ENCODE measurements at regions not wholly inside any gene's neighbourhood (a gene's known extent, or its start where the extent isn't known, plus 50 kb on each side); places are given as distances from the start of the nearest gene placed in this dataset.

- TF ChIP-seq, protein P1, sequence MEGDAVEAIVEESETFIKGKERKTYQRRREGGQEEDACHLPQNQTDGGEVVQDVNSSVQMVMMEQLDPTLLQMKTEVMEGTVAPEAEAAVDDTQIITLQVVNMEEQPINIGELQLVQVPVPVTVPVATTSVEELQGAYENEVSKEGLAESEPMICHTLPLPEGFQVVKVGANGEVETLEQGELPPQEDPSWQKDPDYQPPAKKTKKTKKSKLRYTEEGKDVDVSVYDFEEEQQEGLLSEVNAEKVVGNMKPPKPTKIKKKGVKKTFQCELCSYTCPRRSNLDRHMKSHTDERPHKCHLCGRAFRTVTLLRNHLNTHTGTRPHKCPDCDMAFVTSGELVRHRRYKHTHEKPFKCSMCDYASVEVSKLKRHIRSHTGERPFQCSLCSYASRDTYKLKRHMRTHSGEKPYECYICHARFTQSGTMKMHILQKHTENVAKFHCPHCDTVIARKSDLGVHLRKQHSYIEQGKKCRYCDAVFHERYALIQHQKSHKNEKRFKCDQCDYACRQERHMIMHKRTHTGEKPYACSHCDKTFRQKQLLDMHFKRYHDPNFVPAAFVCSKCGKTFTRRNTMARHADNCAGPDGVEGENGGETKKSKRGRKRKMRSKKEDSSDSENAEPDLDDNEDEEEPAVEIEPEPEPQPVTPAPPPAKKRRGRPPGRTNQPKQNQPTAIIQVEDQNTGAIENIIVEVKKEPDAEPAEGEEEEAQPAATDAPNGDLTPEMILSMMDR (IDR thresholded peaks at IDR 0.05), result no peak
- TF ChIP-seq POLR2A (IDR thresholded peaks at IDR 0.05), result no peak
These were observed 50.5 kb downstream of the SYNE3 start for GRCh38 chr14:95465936-95466335.

All from lower leg skin (tissue), 3 donors.